GM23338 (cell line): ENCODE measurements at regions not wholly inside any gene's neighbourhood (a gene's known extent, or its start where the extent isn't known, plus 50 kb on each side); places are given as distances from the start of the nearest gene placed in this dataset.
"Not testable (repeated sequence)": the region's sequence is repeated elsewhere in the genome, so short reads cannot be mapped to it uniquely, and the experiment has no call there.

Source experiments
- ATAC-seq: fragments of 200-7000 bp; cut with Tn5 transposase; 3 replicates; pipeline ENCODE4 v1.9.1; 2020
- DNase-seq: peaks from one replicate; pipeline ENCODE4 v3.0.0-alpha.2; 2015; ENCODE audit warnings: low spot score
- H2AFZ ChIP-seq: fragments of 200-600 bp; sonication (generic); 2 replicates; pipeline ENCODE4 v1.8.0; 2016; ENCODE audit warnings: antibody characterized with exemption, mild to moderate bottlenecking, moderate library complexity
- H3F3A ChIP-seq: fragments of 200-600 bp; sonication (generic); replicated peaks from 2 replicates; pipeline ENCODE4 v1.8.0; 2017; ENCODE audit warnings: antibody characterized with exemption, mixed run types, low read depth
- H3K27ac ChIP-seq: fragments of 200-600 bp; sonication (generic); 2 replicates; pipeline ENCODE4 v1.6.1; 2016; ENCODE audit warnings: low read depth
- H3K27me3 ChIP-seq: fragments of 200-600 bp; sonication (generic); 2 replicates; pipeline ENCODE4 v1.8.0; 2016; ENCODE audit warnings: mild to moderate bottlenecking, mixed run types, moderate library complexity; ENCODE audit not compliant: insufficient read depth
- H3K36me3 ChIP-seq: fragments of 200-600 bp; sonication (generic); 2 replicates; pipeline ENCODE4 v1.8.0; 2016; ENCODE audit warnings: mild to moderate bottlenecking; ENCODE audit not compliant: insufficient read depth
- H3K4me1 ChIP-seq: fragments of 200-600 bp; sonication (generic); 2 replicates; pipeline ENCODE4 v1.8.0; 2016; ENCODE audit warnings: mild to moderate bottlenecking, moderate library complexity; ENCODE audit not compliant: insufficient read depth
- H3K4me2 ChIP-seq: fragments of 200-600 bp; sonication (generic); 2 replicates; pipeline ENCODE4 v1.7.1; 2017; ENCODE audit warnings: mixed run types
- H3K4me3 ChIP-seq: fragments of 200-600 bp; sonication (generic); 2 replicates; pipeline ENCODE4 v1.6.1; 2016; ENCODE audit warnings: mixed run types
- H3K79me2 ChIP-seq: fragments of 200-600 bp; sonication (generic); replicated peaks from 2 replicates; pipeline ENCODE4 v1.8.0; 2017; ENCODE audit warnings: mild to moderate bottlenecking; ENCODE audit not compliant: insufficient read depth
- H3K9me2 ChIP-seq: fragments of 200-600 bp; sonication (generic); 2 replicates; pipeline ENCODE4 v1.8.0; 2017; ENCODE audit not compliant: insufficient read depth
- H4K20me1 ChIP-seq: fragments of 200-600 bp; sonication (generic); replicated peaks from 2 replicates; pipeline ENCODE4 v1.8.0; 2017; ENCODE audit warnings: mild to moderate bottlenecking; ENCODE audit not compliant: insufficient read depth
- H3K27ac Mint-ChIP-seq: 2 replicates; pipeline ENCODE4 v1.8.0; 2020; ENCODE audit warnings: inconsistent platforms, mild to moderate bottlenecking, moderate library complexity, mixed read lengths
- H3K27me3 Mint-ChIP-seq: 3 replicates; pipeline ENCODE4 v1.8.0; 2022; ENCODE audit warnings: low read depth, mild to moderate bottlenecking, moderate library complexity, mixed read lengths, inconsistent platforms; ENCODE audit not compliant: insufficient read depth, poor library complexity
- H3K36me3 Mint-ChIP-seq: 3 replicates; pipeline ENCODE4 v1.8.0; 2021; ENCODE audit warnings: low read depth, mild to moderate bottlenecking, inconsistent platforms, moderate library complexity, mixed read lengths
- H3K4me1 Mint-ChIP-seq: 3 replicates; pipeline ENCODE4 v1.8.0; 2020; ENCODE audit warnings: mild to moderate bottlenecking, inconsistent platforms, mixed read lengths
- H3K4me3 Mint-ChIP-seq: 3 replicates; pipeline ENCODE4 v1.8.0; 2021; ENCODE audit warnings: moderate library complexity, mild to moderate bottlenecking, inconsistent platforms, mixed read lengths
- H3K9me3 Mint-ChIP-seq: 3 replicates; pipeline ENCODE4 v1.8.0; 2020; ENCODE audit warnings: moderate library complexity, mild to moderate bottlenecking, inconsistent platforms, mixed read lengths
- EZH2phosphoT487 ChIP-seq: fragments of 200-600 bp; sonication (generic); IDR thresholded peaks from one replicate; pipeline ENCODE4 v1.8.1; 2018; ENCODE audit warnings: antibody characterized with exemption; ENCODE audit not compliant: unreplicated experiment
- NANOG ChIP-seq: IDR thresholded peaks from 2 replicates; pipeline ENCODE4 v1.6.1; 2016; ENCODE audit warnings: antibody characterized with exemption, borderline replicate concordance
- ZNF331 ChIP-seq: fragments of 250-450 bp; sonication (Bioruptor Pico); IDR thresholded peaks from 2 replicates; pipeline ENCODE4 v1.5.0; 2020; ENCODE audit warnings: low read depth, mild to moderate bottlenecking, moderate library complexity
- TF ChIP-seq, protein P1 (sequence below): fragments of 250-450 bp; sonication (Bioruptor Pico); IDR thresholded peaks from 2 replicates; pipeline ENCODE4 v1.5.0; 2020; ENCODE audit warnings: mild to moderate bottlenecking, moderate library complexity
- TF ChIP-seq, protein P2 (sequence below): IDR thresholded peaks from 2 replicates; pipeline ENCODE4 v1.6.1; 2016; ENCODE audit warnings: antibody characterized with exemption
- TF ChIP-seq, protein P3 (sequence below), 2 experiments: fragments of 200-600 bp in 1 of 2; sonication (generic) in 1 of 2; conservative IDR thresholded peaks; 2 replicates each; pipeline versions ENCODE4 v1.5.1 to v1.6.1; 2016 to 2017; ENCODE audit warnings: antibody characterized with exemption in 2 of 2, low read depth in 2 of 2, mild to moderate bottlenecking in 2 of 2, moderate library complexity in 1 of 2

DNA sequence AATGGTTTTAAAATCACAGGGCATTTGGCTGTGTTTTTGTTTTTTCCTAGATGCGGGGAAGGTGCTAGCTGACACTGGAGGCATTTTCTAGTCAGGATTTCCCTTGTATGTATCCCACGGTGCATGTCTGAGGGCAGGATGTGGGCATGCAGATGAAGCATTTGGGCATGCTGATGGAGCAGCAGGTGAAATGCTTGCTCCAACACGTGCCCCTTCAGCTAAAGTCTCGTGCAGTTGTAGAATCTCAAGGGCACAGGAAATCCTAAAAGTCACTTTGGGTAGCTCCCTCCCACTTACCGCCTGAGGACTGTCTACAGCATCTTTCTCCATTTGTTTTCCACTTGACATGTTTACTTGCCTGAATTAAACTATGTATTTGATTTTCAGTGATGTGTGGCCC lies 429.4 kb upstream of the B3GAT1 start (continued):
- TF ChIP-seq, protein P1, sequence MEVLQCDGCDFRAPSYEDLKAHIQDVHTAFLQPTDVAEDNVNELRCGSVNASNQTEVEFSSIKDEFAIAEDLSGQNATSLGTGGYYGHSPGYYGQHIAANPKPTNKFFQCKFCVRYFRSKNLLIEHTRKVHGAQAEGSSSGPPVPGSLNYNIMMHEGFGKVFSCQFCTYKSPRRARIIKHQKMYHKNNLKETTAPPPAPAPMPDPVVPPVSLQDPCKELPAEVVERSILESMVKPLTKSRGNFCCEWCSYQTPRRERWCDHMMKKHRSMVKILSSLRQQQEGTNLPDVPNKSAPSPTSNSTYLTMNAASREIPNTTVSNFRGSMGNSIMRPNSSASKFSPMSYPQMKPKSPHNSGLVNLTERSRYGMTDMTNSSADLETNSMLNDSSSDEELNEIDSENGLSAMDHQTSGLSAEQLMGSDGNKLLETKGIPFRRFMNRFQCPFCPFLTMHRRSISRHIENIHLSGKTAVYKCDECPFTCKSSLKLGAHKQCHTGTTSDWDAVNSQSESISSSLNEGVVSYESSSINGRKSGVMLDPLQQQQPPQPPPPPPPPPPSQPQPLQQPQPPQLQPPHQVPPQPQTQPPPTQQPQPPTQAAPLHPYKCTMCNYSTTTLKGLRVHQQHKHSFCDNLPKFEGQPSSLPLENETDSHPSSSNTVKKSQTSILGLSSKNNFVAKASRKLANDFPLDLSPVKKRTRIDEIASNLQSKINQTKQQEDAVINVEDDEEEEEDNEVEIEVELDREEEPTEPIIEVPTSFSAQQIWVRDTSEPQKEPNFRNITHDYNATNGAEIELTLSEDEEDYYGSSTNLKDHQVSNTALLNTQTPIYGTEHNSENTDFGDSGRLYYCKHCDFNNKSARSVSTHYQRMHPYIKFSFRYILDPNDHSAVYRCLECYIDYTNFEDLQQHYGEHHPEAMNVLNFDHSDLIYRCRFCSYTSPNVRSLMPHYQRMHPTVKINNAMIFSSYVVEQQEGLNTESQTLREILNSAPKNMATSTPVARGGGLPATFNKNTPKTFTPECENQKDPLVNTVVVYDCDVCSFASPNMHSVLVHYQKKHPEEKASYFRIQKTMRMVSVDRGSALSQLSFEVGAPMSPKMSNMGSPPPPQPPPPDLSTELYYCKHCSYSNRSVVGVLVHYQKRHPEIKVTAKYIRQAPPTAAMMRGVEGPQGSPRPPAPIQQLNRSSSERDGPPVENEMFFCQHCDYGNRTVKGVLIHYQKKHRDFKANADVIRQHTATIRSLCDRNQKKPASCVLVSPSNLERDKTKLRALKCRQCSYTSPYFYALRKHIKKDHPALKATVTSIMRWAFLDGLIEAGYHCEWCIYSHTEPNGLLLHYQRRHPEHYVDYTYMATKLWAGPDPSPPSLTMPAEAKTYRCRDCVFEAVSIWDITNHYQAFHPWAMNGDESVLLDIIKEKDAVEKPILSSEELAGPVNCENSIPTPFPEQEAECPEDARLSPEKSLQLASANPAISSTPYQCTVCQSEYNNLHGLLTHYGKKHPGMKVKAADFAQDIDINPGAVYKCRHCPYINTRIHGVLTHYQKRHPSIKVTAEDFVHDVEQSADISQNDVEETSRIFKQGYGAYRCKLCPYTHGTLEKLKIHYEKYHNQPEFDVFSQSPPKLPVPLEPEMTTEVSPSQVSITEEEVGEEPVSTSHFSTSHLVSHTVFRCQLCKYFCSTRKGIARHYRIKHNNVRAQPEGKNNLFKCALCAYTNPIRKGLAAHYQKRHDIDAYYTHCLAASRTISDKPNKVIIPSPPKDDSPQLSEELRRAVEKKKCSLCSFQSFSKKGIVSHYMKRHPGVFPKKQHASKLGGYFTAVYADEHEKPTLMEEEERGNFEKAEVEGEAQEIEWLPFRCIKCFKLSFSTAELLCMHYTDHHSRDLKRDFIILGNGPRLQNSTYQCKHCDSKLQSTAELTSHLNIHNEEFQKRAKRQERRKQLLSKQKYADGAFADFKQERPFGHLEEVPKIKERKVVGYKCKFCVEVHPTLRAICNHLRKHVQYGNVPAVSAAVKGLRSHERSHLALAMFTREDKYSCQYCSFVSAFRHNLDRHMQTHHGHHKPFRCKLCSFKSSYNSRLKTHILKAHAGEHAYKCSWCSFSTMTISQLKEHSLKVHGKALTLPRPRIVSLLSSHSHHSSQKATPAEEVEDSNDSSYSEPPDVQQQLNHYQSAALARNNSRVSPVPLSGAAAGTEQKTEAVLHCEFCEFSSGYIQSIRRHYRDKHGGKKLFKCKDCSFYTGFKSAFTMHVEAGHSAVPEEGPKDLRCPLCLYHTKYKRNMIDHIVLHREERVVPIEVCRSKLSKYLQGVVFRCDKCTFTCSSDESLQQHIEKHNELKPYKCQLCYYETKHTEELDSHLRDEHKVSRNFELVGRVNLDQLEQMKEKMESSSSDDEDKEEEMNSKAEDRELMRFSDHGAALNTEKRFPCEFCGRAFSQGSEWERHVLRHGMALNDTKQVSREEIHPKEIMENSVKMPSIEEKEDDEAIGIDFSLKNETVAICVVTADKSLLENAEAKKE (CRISPR knock-in tag), result no peak
- no peak for TF ChIP-seq NANOG
- TF ChIP-seq, protein P2, sequence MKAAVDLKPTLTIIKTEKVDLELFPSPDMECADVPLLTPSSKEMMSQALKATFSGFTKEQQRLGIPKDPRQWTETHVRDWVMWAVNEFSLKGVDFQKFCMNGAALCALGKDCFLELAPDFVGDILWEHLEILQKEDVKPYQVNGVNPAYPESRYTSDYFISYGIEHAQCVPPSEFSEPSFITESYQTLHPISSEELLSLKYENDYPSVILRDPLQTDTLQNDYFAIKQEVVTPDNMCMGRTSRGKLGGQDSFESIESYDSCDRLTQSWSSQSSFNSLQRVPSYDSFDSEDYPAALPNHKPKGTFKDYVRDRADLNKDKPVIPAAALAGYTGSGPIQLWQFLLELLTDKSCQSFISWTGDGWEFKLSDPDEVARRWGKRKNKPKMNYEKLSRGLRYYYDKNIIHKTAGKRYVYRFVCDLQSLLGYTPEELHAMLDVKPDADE, result no peak
- no peak for TF ChIP-seq EZH2phosphoT487

DNA sequence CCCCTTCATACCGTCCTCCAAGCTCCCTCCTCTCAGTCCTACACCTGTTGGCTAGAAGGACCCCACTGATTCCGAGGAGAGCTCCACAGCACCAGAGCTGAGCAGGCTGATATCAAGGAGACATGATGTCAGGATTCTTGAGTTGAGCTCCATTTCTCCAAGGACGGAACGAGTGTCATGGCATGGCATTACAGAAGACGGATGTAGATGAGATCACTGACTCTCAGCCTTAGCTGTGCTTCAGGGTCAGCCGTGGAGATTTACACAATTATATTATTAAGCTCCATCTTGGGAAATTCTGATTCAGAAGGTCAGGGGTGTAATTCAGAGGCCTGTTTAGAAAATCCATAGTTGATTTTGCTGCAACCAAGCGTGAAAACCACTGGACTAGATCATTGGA lies 428.9 kb upstream of the B3GAT1 start:
- Mint-ChIP-seq H3K36me3 (no peaks in the 10 kb centered on the region), H3K27me3 (peaks cover 8% of the 10 kb centered on the region), H3K27ac (no peak overlapping the region), H3K4me3 (no peak overlapping the region), H3K4me1 (no peaks in the 10 kb centered on the region), H3K9me3 (no peaks in the 10 kb centered on the region)
- no peak for TF ChIP-seq ZNF331 (CRISPR knock-in tag)
- TF ChIP-seq, protein P3, sequence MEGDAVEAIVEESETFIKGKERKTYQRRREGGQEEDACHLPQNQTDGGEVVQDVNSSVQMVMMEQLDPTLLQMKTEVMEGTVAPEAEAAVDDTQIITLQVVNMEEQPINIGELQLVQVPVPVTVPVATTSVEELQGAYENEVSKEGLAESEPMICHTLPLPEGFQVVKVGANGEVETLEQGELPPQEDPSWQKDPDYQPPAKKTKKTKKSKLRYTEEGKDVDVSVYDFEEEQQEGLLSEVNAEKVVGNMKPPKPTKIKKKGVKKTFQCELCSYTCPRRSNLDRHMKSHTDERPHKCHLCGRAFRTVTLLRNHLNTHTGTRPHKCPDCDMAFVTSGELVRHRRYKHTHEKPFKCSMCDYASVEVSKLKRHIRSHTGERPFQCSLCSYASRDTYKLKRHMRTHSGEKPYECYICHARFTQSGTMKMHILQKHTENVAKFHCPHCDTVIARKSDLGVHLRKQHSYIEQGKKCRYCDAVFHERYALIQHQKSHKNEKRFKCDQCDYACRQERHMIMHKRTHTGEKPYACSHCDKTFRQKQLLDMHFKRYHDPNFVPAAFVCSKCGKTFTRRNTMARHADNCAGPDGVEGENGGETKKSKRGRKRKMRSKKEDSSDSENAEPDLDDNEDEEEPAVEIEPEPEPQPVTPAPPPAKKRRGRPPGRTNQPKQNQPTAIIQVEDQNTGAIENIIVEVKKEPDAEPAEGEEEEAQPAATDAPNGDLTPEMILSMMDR (conservative IDR thresholded peaks at IDR 0.05; ENCODE audit: low read depth in 2 of 2), result no peak
- TF ChIP-seq, protein P2, result no peak
- H3K27ac ChIP-seq, result no peak overlapping the region
- no peaks in the 10 kb centered on the region for H3K36me3 ChIP-seq
- no peaks in the 10 kb centered on the region for H4K20me1 ChIP-seq
- H3F3A ChIP-seq, result no peaks in the 10 kb centered on the region
- no peaks in the 10 kb centered on the region for H3K27me3 ChIP-seq
- no peak overlapping the region for H3K4me3 ChIP-seq
- no peaks in the 10 kb centered on the region for H3K79me2 ChIP-seq
- ATAC-seq (no peak), DNase-seq (no peak)
- no peak overlapping the region for H2AFZ ChIP-seq
- H3K4me1 ChIP-seq, result no peaks in the 10 kb centered on the region
- no peak overlapping the region for H3K4me2 ChIP-seq
- H3K9me2 ChIP-seq, result 0 out of 2 replicates have a peak, but pooled peaks cover 7% of the 10 kb centered on the region

DNA sequence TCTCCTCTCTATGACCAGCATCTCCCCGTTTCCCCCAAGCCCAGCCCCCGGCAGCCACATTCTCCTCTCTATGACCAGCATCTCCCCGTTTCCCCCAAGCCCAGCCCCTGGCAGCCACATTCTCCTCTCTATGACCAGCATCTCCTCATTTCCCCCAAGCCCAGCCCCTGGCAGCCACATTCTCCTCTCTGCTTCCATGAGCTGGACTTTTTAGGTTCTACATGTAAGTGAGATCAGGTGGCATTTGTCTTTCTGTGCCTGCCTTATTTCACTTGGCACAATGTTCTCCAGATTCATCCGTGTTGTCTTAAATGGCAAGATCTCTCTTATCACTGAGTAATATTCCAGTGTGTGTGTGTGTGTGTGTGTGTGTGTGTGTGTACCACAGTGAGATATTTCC lies 428.1 kb upstream of the B3GAT1 start:
- DNase-seq, result not testable (repeated sequence)

More for the DNA sequence above, 428.1 kb upstream of the B3GAT1 start:
- not testable (repeated sequence) for H3K9me3 Mint-ChIP-seq, H3K36me3 ChIP-seq, H3K27ac Mint-ChIP-seq, ATAC-seq, H3F3A ChIP-seq, H3K4me3 ChIP-seq, H3K9me2 ChIP-seq, H2AFZ ChIP-seq, H3K4me3 Mint-ChIP-seq, H3K27me3 Mint-ChIP-seq, H3K4me2 ChIP-seq, H3K27ac ChIP-seq, H3K4me1 Mint-ChIP-seq, H3K36me3 Mint-ChIP-seq, H3K79me2 ChIP-seq, H3K27me3 ChIP-seq, H4K20me1 ChIP-seq, H3K4me1 ChIP-seq
